SK-N-SH treated with all-trans-retinoic acid at 6 μM for 48 hours (cell line): ENCODE measurements at regions not wholly inside any gene's neighbourhood (a gene's known extent, or its start where the extent isn't known, plus 50 kb on each side); places are given as distances from the start of the nearest gene placed in this dataset.

Experiments
- ATAC-seq: fragments of 200-7000 bp; cut with Tn5 transposase; 3 replicates; pipeline ENCODE4 v1.9.1; 2020; ENCODE audit warnings: mild to moderate bottlenecking, moderate library complexity
- ARNTL ChIP-seq: fragments of 450-650 bp; formaldehyde crosslinking; IDR thresholded peaks from 2 replicates; pipeline ENCODE4 v1.5.0; 2020; ENCODE audit warnings: low read depth, mild to moderate bottlenecking, moderate library complexity, borderline replicate concordance
- BACH2 ChIP-seq: fragments of 250-450 bp; sonication (Bioruptor Pico); IDR thresholded peaks from 2 replicates; pipeline ENCODE4 v1.9.0; 2021; ENCODE audit warnings: mild to moderate bottlenecking, borderline replicate concordance
- GLIS3 ChIP-seq: fragments of 250-450 bp; sonication (Bioruptor Pico); IDR thresholded peaks from 2 replicates; pipeline ENCODE4 v1.5.0; 2020; ENCODE audit warnings: mild to moderate bottlenecking, moderate library complexity
- RARB ChIP-seq: fragments of 250-450 bp; sonication (Bioruptor Pico); IDR thresholded peaks from 2 replicates; pipeline ENCODE4 v1.8.0; 2021; ENCODE audit warnings: mild to moderate bottlenecking, moderate library complexity
- SNAI2 ChIP-seq: fragments of 250-450 bp; sonication (Bioruptor Pico); IDR thresholded peaks from 2 replicates; pipeline ENCODE4 v1.5.0; 2020; ENCODE audit warnings: mild to moderate bottlenecking, moderate library complexity
- TOX ChIP-seq: fragments of 250-450 bp; sonication (Bioruptor Pico); IDR thresholded peaks from 2 replicates; pipeline ENCODE4 v1.8.0; 2021; ENCODE audit warnings: mild to moderate bottlenecking, moderate library complexity, borderline replicate concordance
- TF ChIP-seq, protein P1 (sequence below): fragments of 250-450 bp; sonication (Bioruptor Pico); IDR thresholded peaks from 2 replicates; pipeline ENCODE4 v1.8.0; 2021; ENCODE audit warnings: low read depth, mild to moderate bottlenecking, moderate library complexity, borderline replicate concordance
- TF ChIP-seq, protein P2 (sequence below): fragments of 250-450 bp; sonication (Bioruptor Pico); IDR thresholded peaks from 2 replicates; pipeline ENCODE4 v1.5.1; 2021; ENCODE audit warnings: mild to moderate bottlenecking, moderate library complexity
- TF ChIP-seq, protein P3 (sequence below): fragments of 250-450 bp; sonication (Bioruptor Pico); IDR thresholded peaks from 2 replicates; pipeline ENCODE4 v1.5.0; 2020; ENCODE audit warnings: mild to moderate bottlenecking, moderate library complexity
- TF ChIP-seq, protein P4 (sequence below): fragments of 250-450 bp; sonication (Bioruptor Pico); IDR thresholded peaks from 2 replicates; pipeline ENCODE4 v1.8.0; 2020; ENCODE audit warnings: mild to moderate bottlenecking, moderate library complexity, borderline replicate concordance

DNA sequence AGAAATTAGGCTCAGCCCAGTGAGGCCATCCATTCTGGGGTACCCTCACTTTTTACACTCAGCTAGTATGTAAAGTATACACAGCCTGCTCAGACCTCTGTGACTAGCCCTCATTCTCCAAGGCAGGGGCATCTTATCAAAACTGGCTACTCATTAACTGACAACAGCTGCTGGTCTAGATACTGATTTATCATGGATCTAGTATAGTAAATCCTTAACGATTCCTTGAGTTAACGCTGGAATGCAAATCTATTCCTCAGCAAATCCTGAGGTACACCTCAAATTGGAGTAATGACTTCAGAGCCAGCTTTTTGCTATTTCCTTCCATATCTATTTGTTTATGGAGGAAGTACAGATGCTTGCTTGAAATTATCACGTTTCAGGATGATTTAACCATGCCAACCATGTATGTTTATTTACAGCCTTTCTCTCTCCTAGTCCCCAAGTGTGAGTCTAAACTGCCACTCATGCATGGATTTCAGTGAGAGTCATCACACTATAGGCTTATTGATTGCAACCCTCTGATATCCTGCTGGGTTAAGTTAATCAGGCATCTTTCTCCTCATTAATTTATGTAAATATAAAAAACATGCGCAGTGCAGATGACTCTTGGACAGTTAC lies 70.2 kb upstream of the DOK6 start (continued):
- TF ChIP-seq, protein P1, sequence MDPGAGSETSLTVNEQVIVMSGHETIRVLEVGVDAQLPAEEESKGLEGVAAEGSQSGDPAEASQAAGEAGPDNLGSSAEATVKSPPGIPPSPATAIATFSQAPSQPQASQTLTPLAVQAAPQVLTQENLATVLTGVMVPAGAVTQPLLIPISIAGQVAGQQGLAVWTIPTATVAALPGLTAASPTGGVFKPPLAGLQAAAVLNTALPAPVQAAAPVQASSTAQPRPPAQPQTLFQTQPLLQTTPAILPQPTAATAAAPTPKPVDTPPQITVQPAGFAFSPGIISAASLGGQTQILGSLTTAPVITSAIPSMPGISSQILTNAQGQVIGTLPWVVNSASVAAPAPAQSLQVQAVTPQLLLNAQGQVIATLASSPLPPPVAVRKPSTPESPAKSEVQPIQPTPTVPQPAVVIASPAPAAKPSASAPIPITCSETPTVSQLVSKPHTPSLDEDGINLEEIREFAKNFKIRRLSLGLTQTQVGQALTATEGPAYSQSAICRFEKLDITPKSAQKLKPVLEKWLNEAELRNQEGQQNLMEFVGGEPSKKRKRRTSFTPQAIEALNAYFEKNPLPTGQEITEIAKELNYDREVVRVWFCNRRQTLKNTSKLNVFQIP (CRISPR knock-in tag) = no peak

DNA sequence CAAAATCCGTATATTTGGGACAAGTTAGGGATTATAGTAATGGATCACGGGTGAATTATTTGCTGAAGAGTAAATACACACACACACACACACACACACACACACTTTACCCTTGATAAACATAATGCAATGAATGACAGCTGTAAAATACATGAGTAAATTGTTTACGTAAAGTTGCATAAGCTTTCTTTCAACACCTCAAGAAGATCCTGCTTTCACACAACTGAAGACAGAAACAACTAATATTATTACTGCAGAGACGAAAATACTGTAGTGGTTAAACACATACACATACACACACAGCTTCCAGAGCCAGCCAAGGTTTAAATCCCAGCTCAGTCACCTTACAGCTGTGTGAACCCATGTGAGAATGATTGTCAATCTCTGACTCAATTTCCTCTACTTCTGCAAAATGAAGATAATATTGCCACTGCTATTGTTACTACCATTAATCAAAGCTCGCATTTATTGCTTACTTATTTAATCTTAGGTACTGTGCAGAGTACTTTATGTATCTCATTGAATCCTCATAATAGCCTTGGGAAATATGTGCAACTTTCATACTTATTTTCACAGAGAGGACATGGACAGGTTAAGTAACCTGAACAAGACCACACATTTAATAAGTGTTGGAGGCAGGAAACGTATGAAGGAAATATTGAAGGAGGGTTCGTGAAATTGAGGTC lies 50.6 kb upstream of the DOK6 start:
- no peak for ATAC-seq
- TF ChIP-seq SNAI2 (CRISPR knock-in tag) (no peak), ARNTL (CRISPR knock-in tag) (no peak), TOX (CRISPR knock-in tag) (no peak), BACH2 (no peak), RARB (no peak), GLIS3 (CRISPR knock-in tag) (no peak)
- TF ChIP-seq, protein P2, sequence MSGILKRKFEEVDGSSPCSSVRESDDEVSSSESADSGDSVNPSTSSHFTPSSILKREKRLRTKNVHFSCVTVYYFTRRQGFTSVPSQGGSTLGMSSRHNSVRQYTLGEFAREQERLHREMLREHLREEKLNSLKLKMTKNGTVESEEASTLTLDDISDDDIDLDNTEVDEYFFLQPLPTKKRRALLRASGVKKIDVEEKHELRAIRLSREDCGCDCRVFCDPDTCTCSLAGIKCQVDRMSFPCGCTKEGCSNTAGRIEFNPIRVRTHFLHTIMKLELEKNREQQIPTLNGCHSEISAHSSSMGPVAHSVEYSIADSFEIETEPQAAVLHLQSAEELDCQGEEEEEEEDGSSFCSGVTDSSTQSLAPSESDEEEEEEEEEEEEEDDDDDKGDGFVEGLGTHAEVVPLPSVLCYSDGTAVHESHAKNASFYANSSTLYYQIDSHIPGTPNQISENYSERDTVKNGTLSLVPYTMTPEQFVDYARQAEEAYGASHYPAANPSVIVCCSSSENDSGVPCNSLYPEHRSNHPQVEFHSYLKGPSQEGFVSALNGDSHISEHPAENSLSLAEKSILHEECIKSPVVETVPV (CRISPR knock-in tag) = no peak
- TF ChIP-seq, protein P3, sequence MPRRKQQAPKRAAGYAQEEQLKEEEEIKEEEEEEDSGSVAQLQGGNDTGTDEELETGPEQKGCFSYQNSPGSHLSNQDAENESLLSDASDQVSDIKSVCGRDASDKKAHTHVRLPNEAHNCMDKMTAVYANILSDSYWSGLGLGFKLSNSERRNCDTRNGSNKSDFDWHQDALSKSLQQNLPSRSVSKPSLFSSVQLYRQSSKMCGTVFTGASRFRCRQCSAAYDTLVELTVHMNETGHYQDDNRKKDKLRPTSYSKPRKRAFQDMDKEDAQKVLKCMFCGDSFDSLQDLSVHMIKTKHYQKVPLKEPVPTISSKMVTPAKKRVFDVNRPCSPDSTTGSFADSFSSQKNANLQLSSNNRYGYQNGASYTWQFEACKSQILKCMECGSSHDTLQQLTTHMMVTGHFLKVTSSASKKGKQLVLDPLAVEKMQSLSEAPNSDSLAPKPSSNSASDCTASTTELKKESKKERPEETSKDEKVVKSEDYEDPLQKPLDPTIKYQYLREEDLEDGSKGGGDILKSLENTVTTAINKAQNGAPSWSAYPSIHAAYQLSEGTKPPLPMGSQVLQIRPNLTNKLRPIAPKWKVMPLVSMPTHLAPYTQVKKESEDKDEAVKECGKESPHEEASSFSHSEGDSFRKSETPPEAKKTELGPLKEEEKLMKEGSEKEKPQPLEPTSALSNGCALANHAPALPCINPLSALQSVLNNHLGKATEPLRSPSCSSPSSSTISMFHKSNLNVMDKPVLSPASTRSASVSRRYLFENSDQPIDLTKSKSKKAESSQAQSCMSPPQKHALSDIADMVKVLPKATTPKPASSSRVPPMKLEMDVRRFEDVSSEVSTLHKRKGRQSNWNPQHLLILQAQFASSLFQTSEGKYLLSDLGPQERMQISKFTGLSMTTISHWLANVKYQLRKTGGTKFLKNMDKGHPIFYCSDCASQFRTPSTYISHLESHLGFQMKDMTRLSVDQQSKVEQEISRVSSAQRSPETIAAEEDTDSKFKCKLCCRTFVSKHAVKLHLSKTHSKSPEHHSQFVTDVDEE = no peak
- TF ChIP-seq, protein P1 (CRISPR knock-in tag) = no peak
- TF ChIP-seq, protein P4, sequence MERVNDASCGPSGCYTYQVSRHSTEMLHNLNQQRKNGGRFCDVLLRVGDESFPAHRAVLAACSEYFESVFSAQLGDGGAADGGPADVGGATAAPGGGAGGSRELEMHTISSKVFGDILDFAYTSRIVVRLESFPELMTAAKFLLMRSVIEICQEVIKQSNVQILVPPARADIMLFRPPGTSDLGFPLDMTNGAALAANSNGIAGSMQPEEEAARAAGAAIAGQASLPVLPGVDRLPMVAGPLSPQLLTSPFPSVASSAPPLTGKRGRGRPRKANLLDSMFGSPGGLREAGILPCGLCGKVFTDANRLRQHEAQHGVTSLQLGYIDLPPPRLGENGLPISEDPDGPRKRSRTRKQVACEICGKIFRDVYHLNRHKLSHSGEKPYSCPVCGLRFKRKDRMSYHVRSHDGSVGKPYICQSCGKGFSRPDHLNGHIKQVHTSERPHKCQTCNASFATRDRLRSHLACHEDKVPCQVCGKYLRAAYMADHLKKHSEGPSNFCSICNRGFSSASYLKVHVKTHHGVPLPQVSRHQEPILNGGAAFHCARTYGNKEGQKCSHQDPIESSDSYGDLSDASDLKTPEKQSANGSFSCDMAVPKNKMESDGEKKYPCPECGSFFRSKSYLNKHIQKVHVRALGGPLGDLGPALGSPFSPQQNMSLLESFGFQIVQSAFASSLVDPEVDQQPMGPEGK (CRISPR knock-in tag) = no peak
